Stomach (tissue), 8 donors: ENCODE measurements at regions not wholly inside any gene's neighbourhood (a gene's known extent, or its start where the extent isn't known, plus 50 kb on each side); places are given as distances from the start of the nearest gene placed in this dataset.
A peak's percentile ranks its signal among the peaks of the same experiment; 100 is the strongest.

Source experiments
- DNase-seq, 2 donors: peaks; one replicate each; pipeline versions ENCODE4 v3.0.0 to v3.0.0-alpha.2; 2013 to 2019
- H3K27ac ChIP-seq, 5 donors: fragments of 200-600 bp in 4 of 5; sonication (generic) in 4 of 5; one replicate each; pipeline ENCODE4 v1.5.1; 2013 to 2019; ENCODE audit warnings: mild to moderate bottlenecking in 1 of 5, moderate library complexity in 1 of 5
- H3K27me3 ChIP-seq, 3 donors: fragments of 200-600 bp; sonication (generic); one replicate each; pipeline ENCODE4 v1.5.1; 2017 to 2019; ENCODE audit warnings: mixed run types in 1 of 3
- H3K36me3 ChIP-seq, 4 donors: fragments of 200-600 bp; sonication (generic); 1 replicate in 3 of 4; 2 replicates in 1 of 4; pipeline ENCODE4 v1.5.1; 2016 to 2019
- H3K4me1 ChIP-seq, 4 donors: fragments of 200-600 bp; sonication (generic); one replicate each; pipeline ENCODE4 v1.5.1; 2016 to 2019
- H3K4me3 ChIP-seq, 4 donors: fragments of 200-600 bp; sonication (generic) in 3 of 4; one replicate each; pipeline ENCODE4 v1.5.1; 2016 to 2019; ENCODE audit warnings: mild to moderate bottlenecking in 1 of 4
- H3K9me3 ChIP-seq, 4 donors: fragments of 200-600 bp; sonication (generic); one replicate each; pipeline ENCODE4 v1.5.1; 2016 to 2019
- CTCF ChIP-seq, 7 experiments: fragments of 450-650 bp in 4 of 7; fragments of 200-600 bp in 3 of 7; sonication (generic) in 3 of 7; IDR thresholded peaks; one replicate each; pipeline ENCODE4 v1.5.1; 2016 to 2019; ENCODE audit warnings: antibody characterized with exemption in 7 of 7, control low read depth in 2 of 7, mild to moderate bottlenecking in 1 of 7
- EP300 ChIP-seq: sonication (generic); formaldehyde crosslinking; IDR thresholded peaks from one replicate; pipeline ENCODE4 v1.6.1; 2017; ENCODE audit warnings: antibody characterized with exemption
- POLR2A ChIP-seq, 4 donors: fragments of 450-650 bp; IDR thresholded peaks; one replicate each; pipeline ENCODE4 v1.6.1; 2016; ENCODE audit warnings: antibody characterized with exemption in 4 of 4, control low read depth in 2 of 4, mild to moderate bottlenecking in 1 of 4, moderate library complexity in 1 of 4
- POLR2AphosphoS5 ChIP-seq, 3 donors: sonication (generic); formaldehyde crosslinking; IDR thresholded peaks; one replicate each; pipeline ENCODE4 v1.6.1; 2016; ENCODE audit warnings: antibody characterized with exemption in 3 of 3
- WGBS, 5 donors: extraction: QIAGEN DNeasy Blood & Tissue Kit in 3 of 5; methylation state at CpG; one replicate each; pipeline versions ENCODE4 v1.1.5 to v1.1.7; 2013 to 2018; 5-methylcytosine and 5-hydroxymethylcytosine counted together
- intact Hi-C: fragments of 100-400 bp; cut with DNase I; formaldehyde crosslinking; loops from one replicate; pipeline ENCODE4 v1.15.1; 2023; ENCODE audit warnings: low total_unique reads
- donor health status: healthy with polysubstance abuse.
- donor health status: Bipolar disorder and iron deficiency.
- donor health status: healthy.

- Histone ChIP-seq H3K4me1 (peaks cover 0 to 21% (median 11%) of the 10 kb centered on the region in 4 donors), H3K27me3 (no peaks in the 10 kb centered on the region), H3K36me3 (no peaks in the 10 kb centered on the region), H3K27ac (peak overlapping the region in 2 of 5 donors; percentile 20 to 33), H3K4me3 (no peak overlapping the region), H3K9me3 (no peaks in the 10 kb centered on the region)
- no peak for TF ChIP-seq CTCF (IDR thresholded peaks at IDR 0.05)
- TF ChIP-seq POLR2A (IDR thresholded peaks at IDR 0.05), result no peak
- TF ChIP-seq POLR2AphosphoS5 (IDR thresholded peaks at IDR 0.05), result no peak
- TF ChIP-seq EP300, result no peak
- intact Hi-C loops, result no loop called here
- WGBS, 5 donors, result 73 to 86% (median 81%) methylated on average over 3 of the region's 3 CpGs
- no peak for DNase-seq
Measured at GRCh38 chr17:55634702-55635101, 88.0 kb downstream of the TMEM100 start.

GRCh38 chr17:55632893-55633292 is 89.8 kb downstream of the TMEM100 start:
- Histone ChIP-seq H3K4me1 (peaks cover 0 to 21% (median 11%) of the 10 kb centered on the region in 4 donors), H3K27me3 (no peaks in the 10 kb centered on the region), H3K4me3 (no peak overlapping the region), H3K27ac (no peak overlapping the region), H3K9me3 (no peaks in the 10 kb centered on the region), H3K36me3 (no peaks in the 10 kb centered on the region)
- DNase-seq, result no peak
- intact Hi-C loops, result no loop called here
- TF ChIP-seq POLR2A (IDR thresholded peaks at IDR 0.05) (no peak), CTCF (IDR thresholded peaks at IDR 0.05) (no peak), POLR2AphosphoS5 (IDR thresholded peaks at IDR 0.05) (no peak), EP300 (no peak)
- 60 to 78% (median 69%) methylated on average over 2 of the region's 2 CpGs; no CpG with 5 or more reads in 1 of the 5 donors for WGBS, 5 donors

GRCh38 chr17:55632236-55632635 is 90.4 kb downstream of the TMEM100 start:
- no peak for DNase-seq
- H3K27ac ChIP-seq, result no peak overlapping the region
- intact Hi-C loops, result no loop called here
- TF ChIP-seq CTCF (IDR thresholded peaks at IDR 0.05), result no peak
- no peak for TF ChIP-seq EP300
- no peak for TF ChIP-seq POLR2AphosphoS5 (IDR thresholded peaks at IDR 0.05)
- no peak for TF ChIP-seq POLR2A (IDR thresholded peaks at IDR 0.05)
- WGBS, 5 donors, result 66 to 75% (median 68%) methylated on average over 2 of the region's 2 CpGs
- H3K4me3 ChIP-seq, result no peak overlapping the region
- no peaks in the 10 kb centered on the region for H3K27me3 ChIP-seq
- peaks cover 0 to 21% (median 11%) of the 10 kb centered on the region in 4 donors for H3K4me1 ChIP-seq
- H3K9me3 ChIP-seq, result no peaks in the 10 kb centered on the region
- H3K36me3 ChIP-seq, result no peaks in the 10 kb centered on the region

GRCh38 chr17:55629995-55630394 is 92.7 kb downstream of the TMEM100 start:
- Histone ChIP-seq H3K4me3 (no peak overlapping the region), H3K36me3 (no peaks in the 10 kb centered on the region), H3K27me3 (no peaks in the 10 kb centered on the region), H3K9me3 (no peaks in the 10 kb centered on the region), H3K4me1 (peaks cover 0 to 5% (median 2%) of the 10 kb centered on the region in 4 donors), H3K27ac (no peak overlapping the region)
- TF ChIP-seq POLR2AphosphoS5 (IDR thresholded peaks at IDR 0.05) (no peak), POLR2A (IDR thresholded peaks at IDR 0.05) (no peak)
- WGBS, 5 donors, result 75 to 82% (median 80%) methylated on average over 7 of the region's 7 CpGs
- DNase-seq, result no peak
- intact Hi-C loops, result no loop called here

- Histone ChIP-seq H3K36me3 (no peaks in the 10 kb centered on the region), H3K27ac (peak overlapping the region in 1 of 5 donors; percentile 18), H3K27me3 (no peaks in the 10 kb centered on the region), H3K9me3 (no peaks in the 10 kb centered on the region), H3K4me3 (no peak overlapping the region), H3K4me1 (no peaks in the 10 kb centered on the region)
- TF ChIP-seq CTCF (IDR thresholded peaks at IDR 0.05), result no peak
- no peak for DNase-seq
- intact Hi-C loops, result no loop called here
Measured at GRCh38 chr17:55625521-55625920, 97.1 kb downstream of the TMEM100 start.
